CD14-positive monocyte (primary cell): ENCODE measurements at regions not wholly inside any gene's neighbourhood (a gene's known extent, or its start where the extent isn't known, plus 50 kb on each side); places are given as distances from the start of the nearest gene placed in this dataset.

Experiments
- DNase-seq, 3 donors: peaks; one replicate each; pipeline ENCODE4 v3.0.0-alpha.2; 2011 to 2022
- H2AFZ ChIP-seq: 2 replicates; pipeline ENCODE4 v1.6.0; 2012; ENCODE audit warnings: mild to moderate bottlenecking, low read depth, low read length, inconsistent platforms; ENCODE audit not compliant: insufficient read depth, poor library complexity, severe bottlenecking
- H3K27ac ChIP-seq, 2 donors: 1 replicate in 1 of 2; 2 replicates in 1 of 2; pipeline ENCODE4 v1.5.1; 2012 to 2013; ENCODE audit warnings: low read length in 2 of 2, control low read depth in 1 of 2, inconsistent platforms in 1 of 2, low read depth in 1 of 2, mild to moderate bottlenecking in 1 of 2
- H3K27me3 ChIP-seq, 2 donors: one replicate each; pipeline versions ENCODE4 v1.6.0 to v1.6.1; 2011 to 2013; ENCODE audit warnings: low read length in 2 of 2; ENCODE audit not compliant: control insufficient read depth in 2 of 2, insufficient read depth in 2 of 2
- H3K36me3 ChIP-seq, 2 donors: replicated peaks in 1 of 2; 1 replicate in 1 of 2; 2 replicates in 1 of 2; pipeline versions ENCODE4 v1.5.1 to v1.6.1; 2012 to 2013; ENCODE audit warnings: low read length in 2 of 2, control low read depth in 1 of 2, inconsistent platforms in 1 of 2, mild to moderate bottlenecking in 1 of 2; ENCODE audit not compliant: insufficient read depth in 2 of 2, control insufficient read depth in 1 of 2
- H3K4me1 ChIP-seq, 2 donors: 1 replicate in 1 of 2; 2 replicates in 1 of 2; pipeline versions ENCODE4 v1.5.1 to v1.6.1; 2012 to 2013; ENCODE audit warnings: low read length in 2 of 2, control low read depth in 1 of 2, inconsistent platforms in 1 of 2, mild to moderate bottlenecking in 1 of 2, moderate library complexity in 1 of 2; ENCODE audit not compliant: insufficient read depth in 2 of 2, control insufficient read depth in 1 of 2
- H3K4me2 ChIP-seq: replicated peaks from 2 replicates; pipeline ENCODE3; 2012; ENCODE audit warnings: low read length, moderate library complexity, mild to moderate bottlenecking; ENCODE audit not compliant: poor library complexity, severe bottlenecking; ENCODE audit errors: extremely low read depth
- H3K4me3 ChIP-seq, 3 experiments: fragments of 200-600 bp in 1 of 3; sonication (generic) in 1 of 3; replicated peaks in 1 of 3; 1 replicate in 2 of 3; 2 replicates in 1 of 3; pipeline ENCODE4 v1.5.1; 2011 to 2013; ENCODE audit warnings: low read length in 3 of 3, mild to moderate bottlenecking in 3 of 3, control low read depth in 2 of 3, low read depth in 2 of 3, inconsistent platforms in 1 of 3, moderate library complexity in 1 of 3
- H3K79me2 ChIP-seq: 2 replicates; pipeline ENCODE4 v1.6.0; 2012; ENCODE audit warnings: mild to moderate bottlenecking, control low read depth, inconsistent platforms, low read length, moderate library complexity; ENCODE audit not compliant: insufficient read depth
- H3K9ac ChIP-seq: 2 replicates; pipeline ENCODE4 v1.6.0; 2017; ENCODE audit warnings: low read length, mild to moderate bottlenecking; ENCODE audit not compliant: insufficient read depth, poor library complexity, severe bottlenecking
- H3K9me3 ChIP-seq, 2 donors: replicated peaks in 1 of 2; 1 replicate in 1 of 2; 2 replicates in 1 of 2; pipeline versions ENCODE4 v1.5.1 to v1.6.1; 2012 to 2013; ENCODE audit warnings: low read length in 2 of 2, control low read depth in 1 of 2; ENCODE audit not compliant: control insufficient read depth in 1 of 2, insufficient read depth in 1 of 2
- H4K20me1 ChIP-seq: 2 replicates; pipeline ENCODE4 v1.6.0; 2012; ENCODE audit warnings: mild to moderate bottlenecking, low read length, control low read depth, moderate library complexity; ENCODE audit not compliant: insufficient read depth
- H3K27ac Mint-ChIP-seq, 7 donors: one replicate each; pipeline ENCODE4 v1.8.0; 2020; ENCODE audit warnings: mild to moderate bottlenecking in 7 of 7, mixed read lengths in 7 of 7, moderate library complexity in 6 of 7, inconsistent platforms in 2 of 7
- H3K27me3 Mint-ChIP-seq, 3 donors: one replicate each; pipeline ENCODE4 v1.8.0; 2021 to 2022; ENCODE audit warnings: low read depth in 3 of 3, mild to moderate bottlenecking in 3 of 3, mixed read lengths in 3 of 3, moderate library complexity in 3 of 3, inconsistent platforms in 1 of 3
- H3K36me3 Mint-ChIP-seq, 2 donors: one replicate each; pipeline ENCODE4 v1.8.0; 2020; ENCODE audit warnings: mixed read lengths in 2 of 2, inconsistent platforms in 1 of 2, mild to moderate bottlenecking in 1 of 2
- H3K4me1 Mint-ChIP-seq: one replicate; pipeline ENCODE4 v1.8.0; 2020; ENCODE audit warnings: mild to moderate bottlenecking, mixed read lengths
- H3K4me3 Mint-ChIP-seq, 2 donors: one replicate each; pipeline ENCODE4 v1.8.0; 2020; ENCODE audit warnings: mild to moderate bottlenecking in 2 of 2, mixed read lengths in 2 of 2, moderate library complexity in 1 of 2
- H3K9me3 Mint-ChIP-seq, 7 donors: one replicate each; pipeline ENCODE4 v1.8.0; 2020 to 2022; ENCODE audit warnings: mixed read lengths in 7 of 7, mild to moderate bottlenecking in 6 of 7, moderate library complexity in 6 of 7, inconsistent platforms in 2 of 7
- CTCF ChIP-seq: fragments of 200-600 bp; IDR thresholded peaks from one replicate; pipeline ENCODE4 v1.8.0; 2022; ENCODE audit warnings: antibody characterized with exemption, mild to moderate bottlenecking
- WGBS: methylation state at CpG from one replicate; pipeline ENCODE4 v1.1.5; 2013; ENCODE audit warnings: missing lambda C conversion rate; ENCODE audit not compliant: insufficient coverage; 5-methylcytosine and 5-hydroxymethylcytosine counted together
- intact Hi-C, 2 donors: fragments of 100-400 bp; cut with micrococcal nuclease; formaldehyde crosslinking; loops; one replicate each; pipeline versions ENCODE4 v1.15.0 to v1.15.1; 2023

- no peak overlapping the region for H3K4me3 ChIP-seq
- H3K27me3 ChIP-seq: no peaks in the 10 kb centered on the region
- H3K27ac Mint-ChIP-seq: no peak overlapping the region
- no peak overlapping the region for H3K9ac ChIP-seq
- H4K20me1 ChIP-seq: no peaks in the 10 kb centered on the region
- no peak for DNase-seq
- H3K4me1 Mint-ChIP-seq: no peaks in the 10 kb centered on the region
- H3K9me3 Mint-ChIP-seq: peaks cover 0 to 2% (median 0%) of the 10 kb centered on the region in 7 donors
- WGBS: no CpG with 5 or more reads among the region's 3 CpGs
- H3K4me3 Mint-ChIP-seq: no peak overlapping the region
- H3K27me3 Mint-ChIP-seq: no peaks in the 10 kb centered on the region
- H3K79me2 ChIP-seq: no peaks in the 10 kb centered on the region
- no peaks in the 10 kb centered on the region for H3K4me1 ChIP-seq
- no peak overlapping the region for H2AFZ ChIP-seq
- H3K36me3 ChIP-seq: no peaks in the 10 kb centered on the region
- no peak overlapping the region for H3K4me2 ChIP-seq
- no peaks in the 10 kb centered on the region for H3K36me3 Mint-ChIP-seq
- H3K27ac ChIP-seq: no peak overlapping the region
- intact Hi-C loops: no loop called here
- TF ChIP-seq CTCF: no peak
- H3K9me3 ChIP-seq: no peaks in the 10 kb centered on the region
Observed at GRCh38 chr1:177593105-177593504, 376.8 kb downstream of the SEC16B start.

- WGBS: 100% methylated on average over 1 of the region's 4 CpGs
- Mint-ChIP-seq H3K36me3 (no peaks in the 10 kb centered on the region), H3K27me3 (no peaks in the 10 kb centered on the region), H3K4me3 (no peak overlapping the region), H3K4me1 (no peaks in the 10 kb centered on the region), H3K27ac (no peak overlapping the region), H3K9me3 (peaks cover 0 to 2% (median 0%) of the 10 kb centered on the region in 7 donors)
- Histone ChIP-seq H2AFZ (no peak overlapping the region), H3K9me3 (no peaks in the 10 kb centered on the region), H3K27ac (no peak overlapping the region), H3K4me2 (no peak overlapping the region), H4K20me1 (no peaks in the 10 kb centered on the region), H3K9ac (no peak overlapping the region), H3K36me3 (no peaks in the 10 kb centered on the region), H3K79me2 (no peaks in the 10 kb centered on the region), H3K4me1 (no peaks in the 10 kb centered on the region), H3K4me3 (no peak overlapping the region), H3K27me3 (no peaks in the 10 kb centered on the region)
- intact Hi-C loops: no loop called here
- no peak for DNase-seq
- no peak for TF ChIP-seq CTCF
Observed at GRCh38 chr1:177592624-177593023, 377.2 kb downstream of the SEC16B start.
